Islet precursor cell (in vitro differentiated cells): ENCODE measurements at regions not wholly inside any gene's neighbourhood (a gene's known extent, or its start where the extent isn't known, plus 50 kb on each side); places are given as distances from the start of the nearest gene placed in this dataset.
"Not testable (repeated sequence)": the region's sequence is repeated elsewhere in the genome, so short reads cannot be mapped to it uniquely, and the experiment has no call there.

ENCODE experiments used
- DNase-seq: peaks from one replicate; pipeline ENCODE4 v3.0.0-alpha.2; 2018

- DNase-seq: no peak
Measured at GRCh38 chr11:90330632-90331031, 107.8 kb upstream of the CHORDC1 start.

DNA sequence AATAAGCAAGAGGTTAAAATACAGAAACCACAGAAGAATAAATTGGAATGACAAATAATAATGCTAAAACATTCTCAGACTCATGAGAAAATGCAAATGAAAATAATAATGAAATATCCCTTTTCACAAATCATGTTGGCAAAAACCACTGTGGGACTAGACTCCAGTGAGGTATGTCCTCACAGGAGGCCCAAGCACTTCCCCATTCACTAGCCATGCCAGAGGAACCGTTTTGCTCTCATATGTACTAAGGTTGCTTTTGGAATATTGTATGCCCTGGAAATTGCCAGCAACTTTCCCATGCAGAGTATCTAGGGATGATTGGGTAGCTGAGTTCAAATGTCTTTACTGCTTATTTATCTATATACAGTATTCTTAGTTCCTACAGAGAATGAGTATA is 106.2 kb upstream of the CHORDC1 start:
- no peak for DNase-seq

- DNase-seq: no peak
Measured at GRCh38 chr11:90326647-90327046, 103.8 kb upstream of the CHORDC1 start.

DNA sequence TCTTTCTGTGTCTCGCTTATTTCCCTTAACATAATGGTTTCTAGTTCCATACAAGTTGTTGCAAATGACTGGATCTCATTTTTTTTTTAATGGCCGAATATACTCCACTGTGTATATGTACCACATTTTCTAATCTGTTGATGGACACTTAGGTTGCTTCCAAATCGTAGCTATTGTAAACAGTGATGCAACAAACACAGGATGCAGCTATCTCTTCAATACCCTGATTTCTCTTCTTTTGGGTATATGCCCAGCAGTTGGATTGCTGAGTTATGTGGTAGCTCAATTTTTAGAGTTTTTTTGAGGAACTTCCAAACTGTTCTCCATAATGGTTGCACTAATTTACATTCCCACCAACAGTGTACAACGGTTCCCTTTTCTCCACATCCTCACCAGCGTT is 100.4 kb upstream of the CHORDC1 start:
- no peak for DNase-seq

DNA sequence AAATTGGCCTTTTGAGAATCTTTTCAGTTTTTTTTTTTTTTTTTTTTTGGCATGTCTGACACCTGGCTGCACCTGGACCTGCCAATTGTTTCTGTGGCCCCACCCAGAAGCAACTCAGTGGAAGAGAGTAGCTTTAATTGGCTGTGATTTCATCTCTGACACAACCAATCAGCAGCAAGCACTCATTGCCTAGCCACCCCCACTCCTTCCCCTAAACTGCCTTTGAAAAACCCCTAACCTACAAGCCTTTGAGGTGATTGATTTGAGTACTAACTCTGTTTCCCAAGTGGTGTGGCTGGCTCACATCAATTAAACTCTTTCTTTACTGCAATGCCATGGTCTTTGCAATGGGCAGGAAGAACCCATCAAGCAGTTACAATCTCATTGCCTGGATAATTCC is 98.2 kb upstream of the CHORDC1 start:
- no peak for DNase-seq

DNA sequence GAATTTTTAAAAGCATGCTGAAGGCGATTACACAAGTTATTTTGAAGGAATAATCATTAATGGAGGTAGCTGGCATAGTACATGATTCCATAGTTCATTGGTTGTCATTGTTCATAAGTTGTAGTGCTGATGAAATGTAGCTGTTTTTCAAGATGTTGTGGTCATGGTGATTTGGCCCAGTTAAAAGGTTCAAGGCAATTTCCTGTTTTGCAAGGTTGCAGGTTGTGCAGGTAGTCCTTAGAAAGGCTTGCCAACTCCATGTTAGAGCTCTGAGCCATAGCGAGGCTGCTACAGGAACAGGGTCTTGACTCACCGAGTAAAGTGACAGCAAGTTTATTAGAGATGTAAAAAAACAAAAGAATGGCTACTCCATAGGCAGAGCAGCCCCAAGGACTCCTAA is 95.8 kb upstream of the CHORDC1 start:
- no peak for DNase-seq

- no peak for DNase-seq
Measured at GRCh38 chr11:90310210-90310609, 87.4 kb upstream of the CHORDC1 start.

DNA sequence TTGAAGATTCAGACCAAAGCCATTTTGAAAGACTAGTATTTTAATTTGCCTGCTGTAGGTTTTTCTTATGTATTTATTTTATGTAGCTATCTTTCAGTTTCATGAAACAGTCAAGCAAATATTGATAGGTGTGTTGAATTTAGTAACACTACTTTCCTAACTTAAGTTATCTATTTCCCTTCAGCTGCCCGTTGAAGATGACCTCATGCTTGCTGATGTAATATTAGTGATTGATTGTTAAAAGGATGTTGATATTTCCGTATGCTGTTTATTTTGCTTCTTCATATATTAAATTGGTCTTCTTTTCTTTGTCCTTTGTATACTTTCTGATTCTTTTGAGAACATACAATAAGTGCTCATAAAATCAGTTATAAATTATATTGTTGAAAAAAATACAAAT is 86.8 kb upstream of the CHORDC1 start:
- no peak for DNase-seq

GRCh38 chr11:90294526-90294925 is 71.7 kb upstream of the CHORDC1 start:
- DNase-seq: no peak

- no peak for DNase-seq
Measured at GRCh38 chr11:90294091-90294490, 71.2 kb upstream of the CHORDC1 start.

- DNase-seq: no peak
Measured at GRCh38 chr11:90288212-90288821, 65.5 kb upstream of the CHORDC1 start.

DNA sequence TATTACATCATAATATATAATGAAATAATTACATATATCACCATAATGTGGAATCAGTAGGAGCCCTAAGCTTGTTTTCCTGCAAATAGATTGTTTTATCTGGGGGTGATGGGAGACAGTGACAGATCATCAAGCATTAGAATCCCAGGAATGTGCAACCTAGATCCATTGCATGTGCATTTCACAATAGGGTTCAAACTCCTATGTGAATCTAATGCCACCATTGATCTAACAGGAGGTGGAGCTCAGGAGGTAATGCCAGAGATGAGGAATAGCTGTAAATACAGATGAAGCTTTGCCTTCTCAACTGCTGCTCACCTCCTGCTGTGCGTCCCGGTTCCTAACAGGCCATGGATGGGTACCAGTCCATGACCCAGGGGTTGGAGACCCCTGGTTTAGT is 63.8 kb upstream of the CHORDC1 start:
- DNase-seq: no peak

- DNase-seq: no peak
Measured at GRCh38 chr11:90284171-90284570, 61.3 kb upstream of the CHORDC1 start.

- DNase-seq: not testable (repeated sequence)
Measured at GRCh38 chr11:90282551-90283071, 59.8 kb upstream of the CHORDC1 start.

DNA sequence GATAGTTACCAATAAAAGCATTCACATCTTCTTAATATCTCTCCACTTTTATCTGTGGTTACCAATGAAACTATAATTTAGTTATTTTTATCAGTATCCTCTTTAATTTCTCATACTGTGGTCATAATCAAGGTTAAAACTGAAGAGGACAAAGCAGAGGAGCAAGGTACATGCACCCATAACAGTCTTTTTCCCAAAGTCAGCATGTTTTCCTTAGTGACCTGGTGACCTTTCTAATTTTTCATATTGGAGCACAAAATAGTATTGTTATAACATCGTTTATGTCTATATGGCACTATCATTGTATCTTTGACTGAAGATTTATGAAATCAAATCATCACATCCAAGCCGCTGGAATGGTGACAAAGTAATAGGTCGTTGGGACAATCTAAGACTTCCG is 51.5 kb upstream of the CHORDC1 start:
- DNase-seq: no peak
